NCI-H2227 (cell line): ENCODE measurements at regions not wholly inside any gene's neighbourhood (a gene's known extent, or its start where the extent isn't known, plus 50 kb on each side); places are given as distances from the start of the nearest gene placed in this dataset.

Experiments
- DNase-seq: peaks from one replicate; lab custom pipeline; 2025; ENCODE audit not compliant: unreplicated experiment; lab: John Stamatoyannopoulos, UW

- no peak for DNase-seq
These were observed 189.2 kb downstream of the FOXD2 start for GRCh38 chr1:47627016-47627415.

GRCh38 chr1:47627471-47628370 is 189.9 kb downstream of the FOXD2 start:
- no peak for DNase-seq

GRCh38 chr1:47629201-47629600 is 191.4 kb downstream of the FOXD2 start:
- no peak for DNase-seq

- no peak for DNase-seq
These were observed 192.5 kb downstream of the FOXD2 start for GRCh38 chr1:47630346-47630745.

GRCh38 chr1:47631411-47631995 is 193.7 kb downstream of the FOXD2 start:
- DNase-seq: no peak

GRCh38 chr1:47635111-47635510 is 197.3 kb downstream of the FOXD2 start:
- DNase-seq: no peak

- DNase-seq: no peak
These were observed 197.8 kb downstream of the FOXD2 start for GRCh38 chr1:47635597-47635996.

- DNase-seq: no peak
These were observed 199.4 kb downstream of the FOXD2 start for GRCh38 chr1:47637111-47637685.

GRCh38 chr1:47638240-47638639 is 200.4 kb downstream of the FOXD2 start:
- no peak for DNase-seq

GRCh38 chr1:47638713-47639112 is 200.9 kb downstream of the FOXD2 start:
- no peak for DNase-seq

- no peak for DNase-seq
These were observed 205.7 kb downstream of the FOXD2 start for GRCh38 chr1:47643306-47644211.

- no peak for DNase-seq
These were observed 206.3 kb downstream of the FOXD2 start for GRCh38 chr1:47644212-47644573.

- no peak for DNase-seq
These were observed 207.3 kb downstream of the FOXD2 start for GRCh38 chr1:47645151-47645550.

- DNase-seq: no peak
These were observed 208.8 kb downstream of the FOXD2 start for GRCh38 chr1:47646676-47647075.

- no peak for DNase-seq
These were observed 209.5 kb downstream of the FOXD2 start for GRCh38 chr1:47647327-47647845.

- DNase-seq: peak; percentile 72
These were observed 212.4 kb downstream of the FOXD2 start for GRCh38 chr1:47650205-47650604.

- no peak for DNase-seq
These were observed 212.8 kb downstream of the FOXD2 start for GRCh38 chr1:47650611-47651010.

- no peak for DNase-seq
These were observed 213.7 kb downstream of the FOXD2 start for GRCh38 chr1:47651311-47652089.

- no peak for DNase-seq
These were observed 217.9 kb downstream of the FOXD2 start for GRCh38 chr1:47655521-47656300.
